Stimulated activated CD4-positive, alpha-beta T cell treated with anti-CD3 and anti-CD28 coated beads, Interleukin-1b, Interleukin-23, amount 100 ng/mL, for 48 hours (primary cell): ENCODE measurements at regions not wholly inside any gene's neighbourhood (a gene's known extent, or its start where the extent isn't known, plus 50 kb on each side); places are given as distances from the start of the nearest gene placed in this dataset.

Source experiments
- DNase-seq: peaks from one replicate; pipeline ENCODE4 v3.0.0-alpha.2; 2020

DNA sequence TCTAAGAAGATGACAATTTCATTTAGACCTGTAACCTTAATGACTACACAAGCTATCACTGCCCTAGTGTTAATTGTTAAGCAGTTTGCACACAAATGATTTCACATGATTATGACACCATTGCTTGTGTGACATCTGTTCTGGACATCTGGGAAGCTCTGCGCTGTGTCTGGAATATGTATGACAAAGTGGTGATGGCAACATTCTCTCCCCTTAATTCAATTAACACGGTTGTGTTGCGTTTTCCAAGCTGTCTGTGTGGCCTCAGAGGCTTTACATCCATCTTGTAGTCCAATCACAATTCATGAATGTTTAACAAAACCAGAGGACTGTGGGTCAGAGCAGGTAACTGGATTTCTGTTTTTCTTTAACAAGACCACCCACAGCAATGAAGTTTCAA is 204.4 kb downstream of the COG6 start:
- no peak for DNase-seq

DNA sequence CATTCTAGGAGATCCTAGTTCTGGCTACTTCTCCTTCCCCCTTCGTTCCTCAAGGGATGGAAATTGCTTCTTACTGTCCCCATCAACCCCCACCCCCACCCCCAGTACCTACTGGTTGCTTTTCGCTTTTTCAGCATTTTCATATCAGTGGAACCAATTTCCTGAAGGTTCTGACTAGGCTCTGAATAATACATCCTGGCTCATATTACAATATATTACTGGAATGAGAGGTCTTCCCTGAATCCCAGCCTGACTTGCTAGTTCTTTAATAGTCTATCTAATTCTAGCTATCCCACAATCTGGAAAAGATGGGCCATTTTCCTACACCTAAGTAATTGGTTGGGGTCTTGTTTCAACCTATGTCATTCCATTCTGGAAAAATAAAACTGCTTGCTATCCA is 207.4 kb downstream of the COG6 start:
- no peak for DNase-seq

DNA sequence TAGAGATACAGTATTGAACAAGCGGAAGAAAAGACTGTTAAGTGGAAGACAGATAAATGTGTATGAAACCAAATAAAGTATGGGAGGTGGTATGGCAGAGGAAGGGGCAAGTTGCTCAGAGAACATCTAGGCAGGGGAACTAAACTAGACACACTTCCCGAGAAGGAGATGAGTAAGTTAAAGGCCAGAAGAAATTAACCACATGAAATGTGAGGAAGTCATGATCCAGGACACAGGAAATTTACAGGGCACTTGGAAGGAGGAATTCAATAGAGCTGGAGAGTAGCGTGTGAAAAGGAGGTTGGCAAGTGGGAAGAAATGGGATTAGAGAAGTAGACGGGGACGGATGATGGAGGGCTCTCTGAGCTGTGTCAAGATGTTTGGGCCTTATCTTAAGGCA is 208.8 kb downstream of the COG6 start:
- no peak for DNase-seq

DNA sequence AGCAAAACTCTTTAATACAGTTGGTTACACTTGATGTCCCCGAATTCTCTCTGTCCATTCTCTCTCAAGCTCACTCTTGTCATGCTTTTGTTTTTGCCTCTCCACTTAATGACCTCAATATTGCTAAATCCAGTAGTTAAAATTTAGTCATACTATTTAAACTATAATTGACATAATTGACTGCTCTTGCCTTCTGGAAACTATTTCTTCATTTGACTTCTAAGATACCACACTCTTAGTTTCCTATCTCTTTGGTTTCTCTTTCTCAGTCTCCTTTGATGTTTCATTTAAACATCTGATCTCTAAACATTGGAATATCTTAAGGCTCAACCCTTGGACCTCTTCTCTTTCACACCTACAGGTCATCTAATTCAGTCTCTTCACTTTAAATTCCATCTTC is 211.3 kb downstream of the COG6 start:
- DNase-seq: no peak

DNA sequence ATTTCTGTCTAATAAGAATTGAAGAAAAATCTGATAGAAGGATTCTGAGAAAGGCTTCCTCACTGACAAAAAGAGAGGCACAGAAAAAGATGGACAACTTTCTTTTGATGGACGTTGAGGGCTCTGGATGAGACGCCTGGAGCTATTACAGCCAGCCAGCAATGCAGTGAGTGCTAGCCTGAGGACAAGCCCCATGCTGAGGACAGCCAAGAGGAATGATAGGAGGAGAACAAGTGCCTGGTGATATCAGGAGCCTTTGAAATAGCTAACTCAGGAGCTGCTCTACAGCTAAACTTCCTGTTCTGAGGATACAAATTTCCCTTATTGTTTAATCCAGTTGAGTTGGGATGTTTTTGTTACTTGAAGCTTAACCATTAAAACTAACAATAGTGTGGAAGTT is 212.3 kb downstream of the COG6 start:
- DNase-seq: no peak

DNA sequence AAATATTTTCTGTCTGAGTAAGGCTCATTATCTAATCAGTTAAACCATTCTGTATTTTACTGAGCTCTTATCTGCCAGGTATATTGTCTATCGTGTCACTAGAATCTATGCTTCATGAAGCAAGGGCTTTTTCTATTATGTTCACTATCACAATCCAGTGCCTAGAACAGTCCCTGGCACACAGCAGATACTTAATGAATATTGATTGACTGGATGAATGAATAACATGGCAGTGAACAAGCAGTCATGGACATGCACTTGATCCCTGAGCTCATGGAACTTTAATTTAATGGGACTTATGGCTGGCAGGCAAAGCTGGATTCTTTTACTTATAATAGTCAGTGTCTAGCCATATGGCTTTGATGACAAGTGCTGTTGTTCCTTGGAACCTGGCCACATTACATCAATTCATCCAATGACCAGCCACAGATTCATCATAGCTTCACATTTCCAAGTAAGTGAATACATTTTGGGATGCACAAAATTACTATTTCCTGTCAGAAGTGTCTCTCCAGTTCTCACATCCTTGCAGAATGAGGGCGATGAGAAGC is 214.8 kb downstream of the COG6 start:
- DNase-seq: no peak

DNA sequence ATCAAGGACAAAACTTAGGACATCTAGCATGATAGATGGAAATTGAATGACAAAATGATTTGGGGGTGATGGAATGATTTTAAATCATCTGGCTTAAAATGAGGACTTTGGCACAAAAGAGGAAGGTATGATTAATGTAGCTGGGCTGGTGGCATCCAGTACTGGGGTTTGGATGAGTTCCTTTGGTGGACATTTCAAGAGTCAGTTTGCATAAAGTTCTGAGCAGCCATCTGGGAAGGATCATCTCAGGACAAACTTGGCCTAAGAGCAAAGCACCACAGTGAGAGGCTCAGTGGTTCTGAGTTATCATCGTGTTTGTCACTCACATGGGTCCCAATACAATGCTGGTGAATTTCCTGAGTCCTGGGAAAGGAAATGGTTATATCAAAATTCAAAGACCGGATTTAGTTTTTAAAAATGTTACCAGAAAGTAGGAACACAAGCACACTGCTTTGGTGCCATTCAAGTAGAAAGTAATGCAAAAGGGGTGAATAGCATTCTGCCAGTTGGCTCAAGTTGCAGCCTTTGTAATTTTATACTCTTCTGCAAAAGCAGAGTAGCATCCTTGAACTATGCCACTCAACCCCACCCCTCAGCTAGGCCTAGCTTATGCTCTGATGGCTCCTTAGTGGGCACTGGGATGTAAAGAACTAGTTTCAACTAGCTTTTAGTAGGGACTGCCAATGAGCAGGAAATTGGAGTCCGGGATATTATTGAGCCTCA is 219.0 kb downstream of the COG6 start:
- DNase-seq: no peak

DNA sequence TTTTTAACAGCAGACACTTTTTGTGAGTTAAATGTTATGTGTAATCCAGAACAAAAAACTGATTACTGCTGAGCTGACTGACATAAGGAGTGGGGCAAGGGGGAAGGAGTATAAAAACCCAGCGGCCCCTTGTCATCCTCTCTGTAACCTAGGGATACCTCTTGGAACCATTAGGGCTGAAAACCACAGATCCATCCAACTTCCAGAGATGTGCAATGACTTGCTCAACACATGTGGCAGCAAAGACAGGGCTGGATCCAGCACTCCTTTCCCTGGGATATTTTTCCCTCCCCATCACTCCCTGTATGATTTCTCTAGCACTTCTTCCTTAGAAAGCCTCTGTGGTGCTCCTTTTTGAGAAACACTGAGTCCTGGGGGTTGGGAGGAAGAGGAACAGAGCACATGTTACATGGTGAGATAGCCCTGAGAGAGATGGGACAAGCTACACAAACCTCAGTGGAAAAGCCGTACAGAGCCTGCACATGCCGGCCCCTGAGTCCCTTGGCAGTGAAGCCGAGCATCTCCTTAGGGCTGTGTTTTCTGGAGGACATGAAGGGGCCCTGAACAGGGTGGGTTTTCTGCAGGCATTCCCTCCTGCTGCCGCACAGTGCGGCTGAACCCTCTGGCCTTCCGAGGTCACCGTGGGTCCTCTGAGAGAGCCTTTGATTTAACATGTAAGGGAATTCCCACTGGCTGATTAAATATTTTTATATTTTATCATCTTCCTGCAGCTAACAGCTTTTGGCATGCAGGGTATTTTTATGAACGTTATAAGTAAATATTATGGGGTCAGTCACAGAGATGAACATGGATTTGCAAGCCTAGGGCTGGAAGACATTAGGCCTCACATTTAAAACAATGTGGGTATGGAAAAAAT is 219.9 kb downstream of the COG6 start:
- no peak for DNase-seq

DNA sequence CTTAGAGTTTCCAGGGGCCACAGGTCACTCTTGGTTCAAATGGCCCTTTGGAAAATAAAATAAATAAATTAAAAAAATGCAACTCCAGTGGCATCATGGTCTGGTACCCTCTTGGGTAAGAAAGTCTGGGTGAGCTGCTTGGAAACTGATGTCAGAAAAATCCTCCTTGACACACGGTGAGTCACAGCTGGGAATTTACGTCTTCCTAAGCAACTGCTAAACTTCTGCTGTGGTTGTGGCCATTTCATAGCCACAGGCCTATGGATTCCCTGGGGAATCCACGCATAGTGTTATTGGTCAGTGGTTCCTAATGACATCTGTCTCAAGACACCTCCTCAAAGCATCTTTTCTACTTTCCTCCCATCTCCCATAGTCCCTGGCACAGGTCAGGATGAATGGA is 220.8 kb downstream of the COG6 start:
- no peak for DNase-seq

DNA sequence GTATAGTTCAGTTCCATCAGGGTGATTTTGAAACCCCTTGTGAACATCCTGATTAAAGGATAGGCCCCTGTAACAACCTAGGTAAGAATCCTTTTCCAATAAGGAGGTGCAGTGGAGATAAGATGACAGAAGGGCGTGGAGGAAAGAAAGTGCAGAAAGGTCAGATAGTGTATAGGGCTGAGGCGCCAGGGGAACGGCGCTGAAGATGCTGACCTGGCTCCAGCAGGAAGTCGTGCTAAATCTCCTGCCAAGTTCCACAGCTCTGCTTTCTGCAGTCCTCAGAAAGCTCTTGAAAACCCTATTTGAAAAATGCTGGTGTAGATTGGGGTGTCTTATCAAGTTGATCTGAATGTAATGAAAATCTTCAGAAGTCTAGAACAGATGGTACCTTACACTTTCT is 221.7 kb downstream of the COG6 start:
- no peak for DNase-seq

DNA sequence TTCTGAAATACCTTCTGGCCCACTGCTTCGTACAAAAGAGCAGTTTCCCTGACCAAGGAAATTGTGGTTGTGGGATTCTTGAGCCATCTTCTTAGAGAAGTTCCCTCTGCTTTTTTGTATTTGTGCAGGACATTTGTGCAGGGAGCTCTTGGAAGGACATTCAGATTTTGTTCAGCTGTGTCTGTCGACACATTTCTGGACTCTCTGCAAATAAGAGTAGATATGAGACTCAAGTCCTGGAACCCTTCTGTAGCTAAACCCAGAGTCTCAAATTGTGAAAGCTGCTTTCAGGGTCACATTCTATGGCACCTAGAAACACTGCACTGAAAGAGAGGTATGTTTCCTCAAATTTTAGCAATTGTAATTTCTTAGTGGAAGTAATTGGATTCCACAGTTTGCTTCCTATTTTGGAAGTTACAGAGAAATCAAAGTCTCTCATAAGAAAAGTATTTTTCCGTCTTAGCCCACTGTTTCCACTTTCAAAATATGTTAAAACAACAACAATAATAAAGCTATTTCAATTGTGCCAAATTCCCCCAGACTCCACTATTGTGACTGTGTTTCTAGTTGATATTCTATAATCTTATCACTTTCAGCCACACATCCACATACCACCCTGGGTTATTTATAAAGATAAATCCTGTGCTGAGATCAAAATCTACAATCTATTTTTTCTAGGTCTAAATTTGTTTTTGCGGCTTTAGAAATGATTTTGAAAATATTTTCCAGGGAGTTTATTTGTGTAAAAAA is 224.0 kb downstream of the COG6 start:
- no peak for DNase-seq

DNA sequence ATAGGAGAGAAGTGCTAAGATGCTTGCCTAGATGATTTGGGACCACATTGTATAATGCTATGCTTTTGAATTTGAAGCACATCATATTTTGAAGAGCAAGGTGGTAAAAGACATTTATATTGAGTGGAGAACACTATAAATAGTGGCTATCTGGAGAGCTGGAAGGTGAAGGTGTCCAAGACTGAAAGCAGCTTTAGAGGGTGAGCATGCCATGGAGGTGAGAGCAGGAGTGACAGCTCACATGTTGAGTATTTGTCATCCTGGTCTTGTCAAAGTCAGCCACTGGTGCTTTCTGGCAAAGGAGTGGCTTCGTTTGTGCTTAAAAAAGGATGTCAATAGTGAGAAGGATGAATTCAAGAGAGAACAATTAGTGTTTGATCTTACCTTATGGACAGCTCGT is 225.9 kb downstream of the COG6 start:
- no peak for DNase-seq

DNA sequence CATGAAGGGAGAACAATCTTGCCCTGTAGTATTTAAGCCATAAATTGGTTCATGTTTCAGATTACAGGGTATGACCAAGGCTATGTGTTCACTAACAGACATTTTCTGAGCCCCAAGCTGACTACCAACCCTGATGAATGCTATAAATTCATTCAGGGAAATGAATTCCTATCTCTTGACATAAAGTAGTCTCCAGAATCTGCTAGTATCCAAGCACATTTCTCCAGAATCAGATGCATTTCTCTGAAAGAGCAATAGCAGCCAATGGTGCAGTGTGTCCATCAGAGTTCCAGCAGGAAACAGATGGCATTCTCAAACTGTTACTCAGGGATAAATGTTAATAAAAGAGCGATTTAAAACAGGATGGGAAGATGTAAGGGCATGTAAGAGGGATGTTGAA is 226.4 kb downstream of the COG6 start:
- DNase-seq: no peak

DNA sequence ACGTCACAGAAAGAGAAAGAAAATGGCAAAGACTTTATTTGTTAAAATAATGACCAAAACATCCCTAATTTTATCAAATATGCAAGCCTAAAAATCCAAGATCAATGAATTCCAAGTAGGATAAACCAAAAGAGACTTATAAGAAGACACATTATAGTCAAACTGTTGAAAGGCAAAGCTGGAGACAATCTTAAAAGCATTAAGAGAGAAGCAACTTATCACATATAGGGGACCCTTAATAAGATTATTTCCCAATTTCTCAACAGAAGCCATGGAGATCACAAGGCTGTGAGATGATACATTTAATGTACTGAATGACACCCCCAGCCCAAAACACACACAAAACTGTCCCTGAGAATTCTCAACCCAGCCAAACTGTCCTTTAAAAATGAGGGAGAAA is 228.7 kb downstream of the COG6 start:
- no peak for DNase-seq

DNA sequence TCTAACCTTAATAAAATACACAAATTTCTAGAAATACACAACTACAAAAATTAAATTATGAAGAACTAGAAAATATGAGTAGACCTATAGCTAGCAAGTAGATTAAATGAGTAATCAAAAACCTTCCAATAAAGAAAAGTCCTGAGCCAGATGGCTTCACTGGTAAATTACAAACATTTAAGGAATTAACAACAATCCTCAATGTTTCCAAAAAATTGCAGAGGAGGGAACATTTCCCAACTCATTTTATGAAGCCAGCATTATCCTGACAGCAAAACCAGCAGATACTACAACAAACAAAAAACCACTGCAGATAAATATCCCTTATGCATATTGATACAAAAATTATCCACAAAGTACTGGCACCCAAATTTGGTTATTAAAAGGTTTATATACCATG is 230.9 kb downstream of the COG6 start:
- DNase-seq: no peak

DNA sequence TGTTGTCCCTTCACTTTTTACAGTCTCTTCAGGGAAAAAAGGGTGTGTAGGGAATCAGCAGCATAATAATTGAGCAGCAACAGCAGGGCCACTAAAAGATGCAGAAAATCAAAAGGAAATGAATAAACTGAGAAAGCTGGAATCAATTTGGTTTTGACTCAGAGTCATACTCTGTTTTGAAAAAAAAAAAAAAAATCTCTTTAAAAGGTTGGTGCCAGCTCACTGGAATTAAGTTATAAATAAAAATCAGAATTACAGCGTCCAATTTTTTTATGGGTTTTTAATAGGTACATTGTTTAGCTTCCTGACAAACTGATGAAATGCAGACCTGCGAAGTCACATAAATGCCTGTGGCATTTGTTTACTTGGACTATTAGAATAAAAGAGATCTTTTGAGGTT is 231.9 kb downstream of the COG6 start:
- DNase-seq: no peak

DNA sequence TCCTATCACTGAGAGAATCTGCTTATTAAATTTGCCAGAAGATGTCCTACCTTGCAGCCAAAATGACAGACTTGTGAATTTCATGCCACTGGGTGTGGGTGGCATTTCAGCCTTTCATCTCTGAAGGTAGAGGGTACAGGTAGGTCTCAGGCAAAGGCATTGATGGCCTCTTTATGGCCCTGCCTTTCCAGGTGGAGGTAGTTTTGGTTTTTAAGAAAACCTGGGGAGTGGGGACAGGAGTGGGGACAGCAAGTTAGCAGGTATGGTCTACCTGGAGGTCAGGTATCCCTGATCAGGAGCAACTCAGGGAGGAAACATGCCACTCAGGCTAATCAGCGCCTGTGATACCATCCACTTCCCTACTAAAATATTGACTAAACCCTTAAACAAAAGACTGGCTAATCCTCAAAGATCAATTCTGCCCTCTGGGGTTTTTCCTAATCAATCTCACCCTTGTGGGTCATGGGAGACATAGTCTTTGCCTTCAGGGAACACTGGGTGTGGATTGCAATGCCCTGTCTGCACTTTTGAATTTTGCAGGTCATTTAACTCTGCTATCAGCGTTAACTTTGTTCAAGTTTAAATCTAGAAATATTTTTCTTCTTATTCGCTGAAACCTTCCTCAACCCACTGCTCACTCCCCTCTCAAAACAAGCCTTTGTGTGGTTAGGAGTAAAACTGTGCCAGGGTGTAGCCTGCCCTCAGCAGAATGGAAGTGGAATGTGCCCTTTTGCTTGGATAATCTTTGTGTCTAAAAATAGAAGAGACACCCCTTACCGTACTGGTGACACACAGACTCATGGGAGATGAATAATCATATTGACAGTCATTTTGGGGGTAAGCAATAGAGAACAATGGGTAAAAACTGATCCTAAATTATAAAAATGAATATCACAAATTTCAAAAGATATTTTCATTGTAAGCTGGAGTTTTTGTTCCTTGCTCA is 233.7 kb downstream of the COG6 start:
- no peak for DNase-seq

DNA sequence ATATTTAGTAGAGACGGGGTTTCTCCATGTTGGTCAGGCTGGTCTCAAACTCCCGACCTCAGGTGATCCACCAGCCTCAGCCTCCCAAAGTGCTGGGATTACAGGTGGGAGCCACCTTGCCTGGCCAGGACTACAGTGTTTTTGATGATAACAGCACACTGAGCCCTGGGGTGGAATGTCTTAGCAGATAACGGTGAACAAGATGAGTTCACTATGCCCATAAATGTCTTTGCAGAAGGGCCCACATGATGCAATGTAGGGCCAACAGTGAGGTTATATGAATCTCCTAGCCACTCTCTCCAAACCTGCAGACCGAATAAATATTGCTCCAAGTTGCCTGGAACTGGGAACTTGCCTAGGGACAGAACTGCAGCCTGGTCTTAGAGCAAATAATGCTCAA is 235.1 kb downstream of the COG6 start:
- DNase-seq: no peak

DNA sequence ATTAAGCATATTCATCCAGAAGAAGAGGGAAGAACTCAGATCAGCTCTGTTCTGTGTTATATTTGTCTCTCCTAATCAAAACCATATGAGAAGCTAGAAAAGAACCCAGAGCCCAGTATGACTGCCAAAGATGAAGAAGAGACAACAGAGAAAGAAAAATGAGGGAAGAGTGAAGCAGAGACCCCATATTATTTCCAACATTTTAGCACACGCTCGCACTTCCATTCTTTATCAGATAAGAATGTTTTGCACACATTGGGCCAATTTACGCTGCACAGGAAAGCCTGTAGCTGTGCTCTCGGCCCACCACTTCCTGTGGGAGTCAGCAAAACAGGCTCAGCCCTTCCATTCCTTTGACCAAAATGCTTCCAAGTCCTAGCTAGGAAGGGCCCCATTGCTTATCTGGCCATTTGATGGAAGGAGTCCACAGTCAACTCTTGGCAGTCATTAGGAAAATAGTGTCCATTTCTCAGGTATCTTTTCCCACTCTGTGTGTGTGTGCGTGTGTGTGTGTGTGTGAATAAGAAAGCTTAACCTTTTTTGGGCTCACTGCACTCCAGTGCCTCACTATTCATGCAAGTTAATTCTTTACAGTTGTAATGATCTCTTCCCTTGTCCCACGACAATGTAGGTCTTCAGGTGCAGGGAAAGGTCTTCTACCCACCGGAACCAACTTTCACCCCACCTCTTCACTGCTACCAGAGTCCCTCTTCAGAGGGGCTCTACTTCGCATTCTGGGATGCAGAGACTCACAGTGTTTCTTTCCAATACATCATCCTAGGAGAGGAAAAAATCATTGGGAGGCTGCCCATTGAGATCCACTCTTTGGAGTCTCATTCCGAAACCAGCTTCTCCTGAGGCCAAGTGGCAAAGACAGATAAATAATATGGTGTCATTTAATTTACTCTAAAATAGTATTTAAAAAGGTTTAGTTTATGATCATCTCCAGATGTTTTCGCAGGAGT is 237.5 kb downstream of the COG6 start:
- peak; percentile 5 for DNase-seq

DNA sequence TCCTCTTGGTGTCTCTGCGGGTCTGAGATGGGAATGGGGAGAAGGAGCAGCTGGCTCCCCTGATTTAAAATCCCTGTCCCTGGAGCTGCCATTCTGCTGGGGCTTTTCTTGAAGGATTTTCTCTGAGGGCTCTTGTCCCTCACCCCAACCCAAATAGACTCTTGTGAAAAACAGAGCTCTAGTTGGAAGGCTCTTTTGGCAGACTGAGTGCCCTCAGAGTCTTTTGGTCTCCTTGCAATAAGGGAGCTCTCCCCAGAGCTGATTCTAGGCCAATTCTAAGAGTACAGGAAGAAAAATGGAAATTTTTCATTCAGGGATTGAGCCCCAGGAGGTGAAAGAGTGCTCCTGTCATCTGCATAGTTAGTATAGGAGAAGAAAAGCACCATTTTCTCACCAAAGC is 238.3 kb downstream of the COG6 start:
- DNase-seq: no peak

DNA sequence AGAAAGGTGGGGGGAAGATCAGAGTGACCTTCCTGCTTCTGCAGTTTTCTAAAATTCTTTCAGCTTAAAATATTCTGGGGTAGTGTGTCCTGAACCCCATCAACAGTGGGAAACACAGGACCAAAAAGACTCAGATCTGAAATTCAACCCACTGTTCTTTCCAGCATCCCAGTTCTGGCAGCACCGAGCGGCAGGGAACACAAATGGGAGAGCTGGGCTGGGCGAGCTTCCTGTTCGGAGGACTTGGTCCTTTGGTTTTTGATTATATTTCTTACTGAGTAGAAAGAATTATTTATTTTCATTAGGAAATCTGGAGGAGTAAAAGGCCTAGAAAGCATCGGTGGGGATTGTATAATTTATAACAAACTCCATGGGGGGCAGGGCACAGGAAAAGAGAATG is 239.1 kb downstream of the COG6 start:
- no peak for DNase-seq
